GM23248 (cell line): ENCODE measurements at regions not wholly inside any gene's neighbourhood (a gene's known extent, or its start where the extent isn't known, plus 50 kb on each side); places are given as distances from the start of the nearest gene placed in this dataset.

ENCODE experiments used
- EZH2 ChIP-seq: fragments of 200-600 bp; sonication (generic); IDR thresholded peaks from 2 replicates; pipeline ENCODE4 v1.6.1; 2018; ENCODE audit warnings: antibody characterized with exemption, mild to moderate bottlenecking; ENCODE audit not compliant: insufficient read depth, poor library complexity, severe bottlenecking
- EZH2phosphoT487 ChIP-seq: fragments of 200-600 bp; sonication (generic); IDR thresholded peaks from 2 replicates; pipeline ENCODE4 v1.6.1; 2018; ENCODE audit warnings: antibody characterized with exemption, moderate library complexity, mild to moderate bottlenecking, low read depth; ENCODE audit not compliant: insufficient read depth

- TF ChIP-seq EZH2phosphoT487 (no peak), EZH2 (no peak)
Observed at GRCh38 chr5:13201022-13201421, 743.5 kb downstream of the DNAH5 start.
